Transverse colon (tissue), 4 donors: ENCODE measurements at regions not wholly inside any gene's neighbourhood (a gene's known extent, or its start where the extent isn't known, plus 50 kb on each side); places are given as distances from the start of the nearest gene placed in this dataset.

Experiments used
- CTCF ChIP-seq, 5 experiments: fragments of 200-600 bp in 3 of 5; fragments of 450-650 bp in 2 of 5; sonication (generic) in 3 of 5; IDR thresholded peaks; 1 replicate in 2 of 5; 2 replicates in 3 of 5; pipeline ENCODE4 v1.5.1; 2016 to 2017; ENCODE audit warnings: antibody characterized with exemption in 5 of 5, inconsistent platforms in 3 of 5, mild to moderate bottlenecking in 2 of 5, moderate library complexity in 1 of 5
- EP300 ChIP-seq: sonication (generic); formaldehyde crosslinking; IDR thresholded peaks from one replicate; pipeline ENCODE4 v1.6.1; 2017; ENCODE audit warnings: antibody characterized with exemption, low read depth
- POLR2A ChIP-seq: fragments of 450-650 bp; IDR thresholded peaks from one replicate; pipeline ENCODE4 v1.6.1; 2016; ENCODE audit warnings: antibody characterized with exemption, mild to moderate bottlenecking, moderate library complexity
- POLR2AphosphoS5 ChIP-seq, 3 donors: sonication (generic); formaldehyde crosslinking; IDR thresholded peaks; one replicate each; pipeline ENCODE4 v1.6.1; 2016; ENCODE audit warnings: antibody characterized with exemption in 3 of 3

DNA sequence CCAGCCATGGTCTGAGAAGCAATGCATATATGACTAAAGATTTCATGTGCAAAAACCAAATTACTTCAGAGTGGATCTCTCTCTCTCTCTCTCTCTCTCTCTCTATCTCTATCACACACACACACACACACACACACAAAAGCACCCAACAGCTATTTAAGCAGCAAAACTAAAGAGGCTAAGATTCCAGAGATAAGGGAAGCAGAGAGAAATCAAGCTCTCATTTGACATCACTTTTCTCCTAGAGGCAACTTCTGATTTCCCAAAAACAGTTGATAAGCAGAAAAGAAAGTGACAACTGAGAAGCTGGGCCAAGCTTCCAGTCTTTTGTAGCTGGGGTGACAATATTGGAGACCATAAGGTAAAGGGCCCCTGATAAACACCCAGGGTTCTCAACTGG lies 526.0 kb upstream of the NR2F2 start:
- TF ChIP-seq CTCF (IDR thresholded peaks at IDR 0.05): no peak
- no peak for TF ChIP-seq EP300
- no peak for TF ChIP-seq POLR2AphosphoS5 (IDR thresholded peaks at IDR 0.05)
- no peak for TF ChIP-seq POLR2A
